Stimulated activated CD8-positive, alpha-beta memory T cell treated with anti-CD3 and anti-CD28 coated beads, Interleukin-4, amount 100 ng/mL, for 24 hours (primary cell): ENCODE measurements at regions not wholly inside any gene's neighbourhood (a gene's known extent, or its start where the extent isn't known, plus 50 kb on each side); places are given as distances from the start of the nearest gene placed in this dataset.

Experiments
- DNase-seq: peaks from one replicate; pipeline ENCODE4 v3.0.0-alpha.2; 2020; ENCODE audit warnings: low read depth

DNA sequence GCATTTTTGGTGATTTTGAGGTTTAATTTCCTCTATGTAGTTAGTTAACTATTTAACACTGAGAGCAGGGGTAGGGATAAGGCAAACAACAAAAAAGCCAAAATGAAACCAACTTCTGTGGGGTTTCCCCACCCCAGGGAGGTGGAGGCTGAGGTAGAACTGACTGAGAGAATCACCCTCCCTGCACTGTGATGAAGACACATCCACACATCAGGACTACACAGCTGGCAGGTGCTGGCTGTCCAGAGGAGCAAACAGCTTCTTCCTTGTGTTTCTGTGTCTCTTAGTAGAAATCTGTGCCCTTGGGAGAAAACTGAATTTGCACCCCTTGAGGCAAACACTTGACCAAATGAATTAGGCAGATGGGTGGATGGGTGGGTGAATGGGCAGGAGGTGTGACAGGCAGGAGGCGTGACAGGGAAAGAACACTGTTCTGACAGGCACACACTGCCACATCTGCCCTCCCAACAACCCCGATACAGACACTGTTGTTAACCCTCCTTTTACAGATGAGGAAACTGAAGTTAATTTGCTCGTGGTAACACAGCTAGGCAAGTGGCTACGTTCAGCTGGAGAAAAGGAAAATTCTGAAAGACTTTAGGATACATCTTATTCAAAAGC is 62.9 kb upstream of the AMZ2 start:
- DNase-seq, result no peak

DNA sequence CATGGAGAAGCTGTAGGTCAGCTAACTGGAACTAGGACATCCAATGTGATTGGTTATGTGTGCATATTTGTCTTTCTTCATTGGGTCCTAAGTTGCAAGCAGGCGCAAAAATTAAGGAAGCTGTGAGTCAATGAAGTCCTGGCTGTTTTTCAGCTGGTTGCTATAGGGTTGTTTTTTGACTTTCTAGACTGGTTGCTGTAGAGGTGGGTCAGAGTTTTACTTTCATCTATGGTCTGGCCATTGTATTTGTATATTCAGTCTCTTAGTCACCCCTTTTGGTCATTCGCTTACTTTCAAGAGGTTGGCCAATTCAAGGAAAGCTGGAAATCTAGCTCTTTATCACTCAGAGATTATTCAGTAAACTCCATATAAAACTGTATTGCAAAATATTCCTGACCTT is 62.0 kb upstream of the AMZ2 start:
- no peak for DNase-seq

DNA sequence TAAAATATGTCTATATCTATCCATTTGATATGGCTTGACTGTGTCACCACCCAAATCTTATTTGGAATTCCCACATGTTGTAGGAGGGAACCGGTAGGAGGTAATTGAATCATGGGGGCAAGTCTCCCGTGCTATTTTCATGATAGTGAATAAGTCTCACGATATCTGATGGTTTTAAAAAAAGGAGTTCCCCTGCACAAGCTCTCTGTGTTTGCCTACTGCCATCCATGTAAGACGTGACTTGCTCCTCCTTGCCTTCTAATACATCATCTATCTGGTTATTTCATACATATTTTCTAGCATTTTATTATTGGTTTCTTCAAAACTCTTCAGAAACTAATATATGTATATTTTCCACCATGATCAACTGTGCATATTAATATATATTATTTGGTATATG is 57.3 kb upstream of the AMZ2 start:
- no peak for DNase-seq

- no peak for DNase-seq
Measured at GRCh38 chr17:68195667-68196393, 52.0 kb upstream of the AMZ2 start.

DNA sequence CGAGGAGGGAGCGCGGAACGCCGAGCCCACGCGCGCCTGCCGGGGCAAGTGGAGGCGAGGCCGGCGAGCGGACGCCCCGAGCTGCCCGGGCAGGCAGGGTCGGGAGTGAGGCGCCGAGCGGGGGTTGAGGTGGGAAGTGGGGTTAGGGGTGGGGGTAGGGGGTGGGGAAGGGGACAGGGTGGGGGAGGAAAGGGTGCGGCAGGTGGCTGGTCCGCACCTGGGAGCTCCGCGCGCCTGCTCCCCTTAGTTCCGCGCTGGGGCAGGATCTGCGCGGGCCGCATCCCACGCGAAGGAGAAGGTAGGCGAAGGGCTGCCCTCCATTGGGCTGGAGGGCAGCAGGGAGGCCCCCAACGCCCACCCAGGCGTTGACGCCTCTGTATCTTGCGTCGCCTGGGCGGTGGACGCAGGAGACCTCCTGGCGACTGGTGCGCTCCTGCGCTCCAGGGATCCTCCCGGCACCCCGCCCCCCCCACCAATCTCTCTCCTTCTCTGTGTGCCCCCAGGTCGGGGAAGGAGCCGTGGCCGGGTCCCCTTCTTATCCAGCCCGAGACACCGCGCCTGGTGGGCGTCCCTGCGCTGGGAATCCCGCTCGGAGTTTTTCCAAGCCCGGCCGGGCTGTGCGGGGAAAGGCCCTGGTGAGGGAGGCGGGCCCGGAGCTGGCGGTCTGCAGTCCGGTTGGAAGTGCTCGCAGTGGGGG is 51.3 kb upstream of the AMZ2 start:
- no peak for DNase-seq

- DNase-seq, result no peak
Measured at GRCh38 chr17:68197091-68197996, 50.5 kb upstream of the AMZ2 start.

DNA sequence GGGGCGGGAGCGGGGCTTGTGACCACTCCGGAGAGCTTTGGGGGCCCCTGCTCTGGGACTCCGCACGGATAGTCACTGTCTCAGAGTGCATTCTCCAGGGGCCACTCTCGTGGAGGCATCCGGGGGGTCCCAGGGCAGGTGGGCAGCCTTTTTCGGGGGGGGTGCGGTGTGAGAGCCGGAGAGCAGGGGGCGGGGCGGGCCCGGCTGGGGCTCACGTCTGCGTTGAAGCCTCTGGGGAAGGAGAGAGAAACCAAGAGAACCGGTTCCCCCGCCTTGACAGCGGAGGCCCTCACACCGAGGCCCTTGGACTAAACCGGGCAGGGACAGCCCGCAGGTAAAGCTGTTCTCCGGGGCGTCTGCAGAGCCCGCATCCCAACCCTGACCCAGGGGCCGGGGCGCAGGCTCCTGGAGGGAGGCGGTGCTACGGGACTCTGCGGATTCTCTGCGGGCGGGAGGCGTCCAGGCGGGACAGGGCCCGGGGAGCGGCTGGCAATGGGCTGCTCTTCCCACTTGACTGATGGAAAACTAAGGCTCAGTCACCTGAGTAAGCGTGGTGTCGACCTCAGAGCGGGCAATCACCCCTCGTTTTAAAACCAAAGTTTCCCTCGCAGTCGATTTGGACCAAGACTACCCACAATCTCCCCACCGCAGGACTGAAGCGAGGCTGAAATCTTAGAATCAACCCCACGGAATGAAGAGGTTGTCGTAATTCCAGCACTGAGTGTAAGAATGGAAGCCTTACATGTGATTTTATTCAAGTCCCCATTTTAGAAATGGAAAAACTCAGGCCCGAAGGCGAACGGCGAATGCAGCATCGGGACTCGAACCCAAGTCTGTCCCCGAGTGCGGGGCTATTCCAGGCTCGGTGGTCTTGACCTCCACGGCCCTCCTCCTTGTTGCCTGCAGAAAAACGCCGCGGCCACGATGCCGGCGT is 49.6 kb upstream of the AMZ2 start:
- no peak for DNase-seq
